ENCODE measurements at regions not wholly inside any gene's neighbourhood (a gene's known extent, or its start where the extent isn't known, plus 50 kb on each side); places are given as distances from the start of the nearest gene placed in this dataset.

GRCh38 chr4:138797646-138798045 lies 217.9 kb upstream of the NOCT start:
- TF ChIP-seq CTCF (IDR thresholded peaks at IDR 0.05) (no peak), POLR2A (IDR thresholded peaks at IDR 0.05) (no peak)

All from uterus (tissue), 2 donors.